ENCODE measurements at regions not wholly inside any gene's neighbourhood (a gene's known extent, or its start where the extent isn't known, plus 50 kb on each side); places are given as distances from the start of the nearest gene placed in this dataset.

DNA sequence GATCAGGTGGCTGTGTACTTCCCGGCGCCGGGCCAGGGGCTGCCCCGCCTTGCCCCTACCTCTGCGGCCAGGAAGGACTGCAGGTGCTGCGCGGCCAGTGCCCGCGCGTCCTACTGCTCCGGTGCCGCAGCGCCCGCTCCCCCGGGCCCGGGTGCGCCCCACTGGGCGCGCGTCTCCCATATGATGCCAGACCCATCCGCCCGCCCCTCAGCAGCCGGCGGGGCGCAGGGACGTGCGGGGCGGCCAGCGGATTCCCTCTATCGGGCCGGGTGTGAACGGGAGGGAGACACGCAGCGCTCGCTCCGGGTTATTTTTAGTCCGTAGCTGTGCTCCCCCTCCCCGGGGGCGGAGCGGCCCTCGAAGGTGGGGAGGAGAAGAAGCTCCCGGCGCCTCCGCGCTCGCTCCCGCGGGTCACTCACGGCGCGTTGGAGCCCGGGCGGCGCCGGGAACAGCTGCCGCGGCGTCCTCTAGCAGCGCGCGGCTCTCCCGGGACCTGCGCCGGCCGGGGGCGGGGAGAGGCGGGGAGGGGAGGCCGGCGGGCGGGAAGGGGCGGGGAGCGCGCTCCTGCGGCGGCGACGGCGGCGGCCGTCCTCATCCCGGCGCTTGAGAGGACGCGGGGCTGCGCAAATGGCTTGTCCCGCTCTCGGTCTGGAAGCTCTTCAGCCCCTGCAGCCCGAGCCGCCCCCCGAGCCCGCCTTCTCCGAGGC lies 103.6 kb downstream of the UCHL1 start:
- DNase-seq, result peak in 12 of 14 donors; percentile 56 to 91 (median 76)

DNA sequence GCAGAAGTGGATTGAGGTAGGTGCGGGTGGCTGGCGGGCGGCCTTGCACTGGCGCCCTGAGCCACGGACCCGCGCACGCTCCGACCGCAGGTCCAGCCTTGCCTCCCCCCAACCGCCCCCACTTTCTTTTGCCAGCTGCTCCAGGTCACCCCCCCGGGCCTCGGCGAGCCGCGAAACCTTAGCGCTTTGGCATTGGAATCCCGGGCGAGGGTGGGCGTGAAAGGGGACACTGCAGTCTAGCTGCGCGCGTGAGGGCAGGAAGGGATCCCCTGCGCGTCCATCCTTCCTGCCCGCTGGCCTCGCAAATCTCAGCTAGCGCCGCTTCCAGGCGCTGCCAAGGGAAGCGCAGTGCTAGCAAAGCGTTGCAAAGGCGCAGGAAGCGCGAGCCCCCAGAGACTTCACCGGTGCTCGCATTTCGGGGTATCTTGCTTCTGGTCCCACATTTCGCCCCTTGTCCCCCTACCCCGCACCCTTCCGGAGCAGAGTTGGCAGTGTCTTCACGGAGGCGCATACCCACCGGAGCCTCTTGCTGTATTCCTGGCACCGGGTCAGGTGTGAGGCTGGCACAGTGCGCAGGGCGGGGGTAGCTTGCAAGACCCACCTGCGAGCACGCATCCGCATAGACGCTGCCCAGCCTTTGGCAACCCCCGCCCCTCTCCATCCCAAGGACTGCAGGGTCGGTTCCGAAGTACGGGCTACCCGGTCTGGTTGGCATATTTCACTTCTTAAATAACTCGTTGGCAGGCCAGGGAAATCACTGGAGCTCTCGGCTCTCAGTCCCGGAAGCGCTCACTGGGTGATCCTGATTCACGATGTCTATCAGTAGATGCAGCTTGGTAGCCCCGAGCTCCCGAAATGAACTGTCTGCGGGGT lies 104.4 kb downstream of the UCHL1 start:
- peak in 12 of 14 donors; percentile 28 to 91 (median 76) for DNase-seq

DNA sequence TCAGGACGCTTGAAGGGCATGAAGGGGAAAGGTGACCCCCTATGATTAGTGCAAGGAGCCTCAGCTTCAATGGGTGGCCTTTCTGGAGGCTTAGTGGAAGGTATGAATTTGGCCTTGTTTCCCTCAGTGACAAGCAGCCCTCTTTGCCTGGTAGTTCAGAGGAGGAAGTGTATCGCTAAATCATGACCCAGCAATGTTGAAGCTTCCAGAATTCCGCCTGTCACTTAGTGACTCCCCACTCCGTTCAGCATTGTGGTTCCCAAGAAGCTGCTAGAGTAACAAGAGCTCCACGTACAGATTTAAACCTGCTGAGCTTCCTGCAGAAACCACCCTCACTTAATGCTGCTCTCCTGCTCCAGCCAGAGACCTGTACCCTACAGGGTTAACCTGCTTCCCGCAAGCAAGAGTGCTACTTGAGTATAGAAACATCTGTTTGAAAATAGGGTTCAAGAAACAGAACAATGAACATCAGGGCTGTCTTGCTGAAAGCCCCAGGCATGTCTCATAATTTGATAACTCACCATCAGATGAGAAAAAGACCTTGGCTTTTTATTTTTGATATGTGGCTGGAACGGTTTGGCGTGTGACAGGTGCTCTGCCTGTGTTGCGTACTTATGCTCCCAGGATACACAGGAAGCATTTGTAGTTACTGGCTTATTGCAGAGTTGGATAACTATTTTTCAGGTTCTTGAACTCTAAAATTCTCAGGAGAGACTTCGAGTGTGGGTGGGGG lies 105.2 kb downstream of the UCHL1 start:
- DNase-seq, result peak in 9 of 14 donors; percentile 58 to 83 (median 79)

DNA sequence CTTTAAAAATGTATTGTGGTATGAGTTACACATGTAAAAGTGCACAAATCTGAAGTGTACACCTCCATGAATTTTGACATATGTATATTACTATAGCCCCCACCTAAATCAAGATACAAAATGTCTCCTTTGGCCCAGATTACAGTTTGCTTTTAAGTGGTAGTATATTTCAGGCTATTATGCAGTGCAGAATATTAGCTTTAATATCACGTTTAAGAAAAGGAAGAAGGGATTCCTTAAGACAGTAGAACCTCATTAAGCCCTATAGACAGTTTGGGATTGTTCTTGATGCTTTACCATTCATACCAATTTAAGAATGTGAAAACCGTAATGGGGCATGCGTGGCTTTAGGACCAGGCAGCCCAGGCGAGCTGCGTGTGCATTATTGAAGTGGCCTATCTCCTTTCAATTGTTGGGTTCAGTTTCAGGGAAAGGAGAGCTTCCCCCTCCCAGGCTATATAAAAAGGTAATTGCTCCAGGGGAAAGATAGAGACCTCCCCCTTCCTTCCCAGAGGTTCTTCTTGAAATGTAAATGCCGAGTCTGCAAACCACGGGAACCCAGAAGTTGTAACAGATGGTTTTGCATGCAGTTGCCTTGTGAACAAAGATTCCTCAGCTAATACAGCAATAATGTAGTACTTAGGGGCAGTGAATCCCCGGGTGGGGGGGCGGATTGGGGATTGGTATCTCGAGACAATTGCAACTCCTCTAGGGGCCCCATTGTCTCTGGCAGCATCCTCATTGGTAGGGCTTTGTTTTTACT lies 106.1 kb downstream of the UCHL1 start:
- DNase-seq, result peak in 6 of 14 donors; percentile 21 to 59 (median 42)

DNA sequence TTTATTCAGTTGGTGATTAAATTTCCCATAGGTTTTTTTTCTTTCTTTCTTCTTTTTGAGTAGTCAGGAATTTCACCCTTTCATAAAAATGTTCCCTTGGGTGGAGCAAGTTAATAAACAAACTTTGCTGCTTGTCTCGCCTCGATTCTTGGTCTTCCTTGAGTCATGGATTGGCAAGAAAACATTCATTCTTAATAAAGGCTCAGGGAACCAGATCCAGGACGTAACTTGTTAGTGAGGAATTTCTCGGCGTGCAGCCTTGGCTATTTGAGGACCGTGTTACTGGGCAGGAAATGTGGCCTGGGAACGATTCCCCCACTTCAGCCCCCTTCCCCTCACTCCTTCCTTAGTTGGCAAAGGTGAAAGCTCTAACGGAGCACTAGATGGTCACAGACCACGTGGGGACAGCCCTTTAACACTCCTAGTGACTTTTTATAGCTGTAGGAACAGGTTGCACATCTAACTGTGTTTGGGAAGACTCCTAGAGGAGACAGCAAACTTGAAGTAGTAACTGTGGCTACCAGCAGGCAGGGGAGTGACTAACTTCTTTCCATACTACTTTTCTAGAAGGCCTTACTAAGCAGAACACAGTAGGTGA lies 106.8 kb downstream of the UCHL1 start:
- DNase-seq, result peak in 6 of 14 donors; percentile 37 to 67 (median 48)

DNA sequence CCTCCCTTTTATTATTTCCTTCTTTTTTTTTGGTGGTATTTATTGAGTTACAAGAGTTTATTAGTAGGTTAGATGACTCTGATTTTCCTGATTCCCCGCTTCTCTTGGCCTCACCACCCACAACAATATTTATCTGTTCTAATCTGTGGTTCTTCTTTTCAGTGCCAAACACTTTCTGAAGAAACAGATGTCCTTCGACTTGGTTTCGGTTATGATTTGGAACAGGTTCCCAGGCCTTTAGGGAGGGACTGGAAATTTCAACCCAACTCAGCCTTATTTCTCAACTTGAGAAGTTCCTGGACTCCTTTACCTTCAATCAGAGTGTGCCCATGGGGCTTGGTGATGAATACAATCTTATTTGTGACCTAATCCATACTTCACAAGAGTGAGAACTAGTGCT lies 108.1 kb downstream of the UCHL1 start:
- DNase-seq, result peak in 1 of 14 donors; percentile 37

DNA sequence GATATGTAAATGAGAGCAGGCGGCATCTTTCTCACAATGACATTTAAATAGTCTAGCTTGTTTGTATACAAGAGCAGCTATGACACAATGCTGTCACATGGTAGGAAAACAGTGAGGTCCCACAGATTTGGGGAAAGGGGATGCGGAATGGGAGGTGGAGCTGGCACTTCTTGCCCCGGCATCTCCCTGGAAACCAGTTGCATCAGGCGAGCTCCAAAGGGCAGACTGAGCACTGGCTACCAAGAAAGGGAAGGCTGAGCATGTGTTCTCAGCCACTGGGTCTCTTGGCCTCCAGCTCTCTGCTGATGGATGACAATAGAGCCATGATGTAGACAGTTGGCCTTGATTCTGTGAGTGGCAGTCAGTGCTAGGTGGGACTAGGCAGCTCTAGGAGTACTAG lies 109.0 kb downstream of the UCHL1 start:
- DNase-seq, result peak in 13 of 14 donors; percentile 27 to 93 (median 78)

DNA sequence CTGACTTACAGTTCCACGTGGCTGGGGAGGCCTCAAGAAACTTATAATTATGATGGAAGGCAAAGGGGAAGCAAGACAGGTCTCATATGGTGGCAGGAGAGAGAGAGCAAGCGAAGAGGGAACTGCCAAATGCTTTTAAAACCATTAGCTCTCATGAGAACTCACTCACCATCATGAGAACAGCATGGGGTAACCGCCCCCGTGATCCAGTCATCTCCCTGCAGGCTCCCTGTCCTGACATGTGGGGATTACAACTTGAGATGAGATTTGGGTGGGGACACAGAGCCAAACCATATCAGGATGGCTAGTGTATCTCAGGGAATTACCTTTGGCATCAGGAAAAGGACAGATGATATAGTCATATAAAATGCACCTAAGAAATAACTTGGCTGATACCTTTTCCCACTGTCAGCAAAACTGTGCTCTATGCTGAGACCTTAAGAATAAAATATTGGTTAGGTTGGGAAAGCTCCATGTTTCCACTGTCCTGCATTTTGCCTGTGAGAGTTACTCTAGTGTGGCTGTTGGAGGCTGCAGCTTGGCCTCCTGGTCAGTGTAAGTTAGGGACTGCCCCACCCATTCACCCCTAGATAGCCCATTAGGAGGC lies 110.3 kb downstream of the UCHL1 start:
- no peak for DNase-seq

DNA sequence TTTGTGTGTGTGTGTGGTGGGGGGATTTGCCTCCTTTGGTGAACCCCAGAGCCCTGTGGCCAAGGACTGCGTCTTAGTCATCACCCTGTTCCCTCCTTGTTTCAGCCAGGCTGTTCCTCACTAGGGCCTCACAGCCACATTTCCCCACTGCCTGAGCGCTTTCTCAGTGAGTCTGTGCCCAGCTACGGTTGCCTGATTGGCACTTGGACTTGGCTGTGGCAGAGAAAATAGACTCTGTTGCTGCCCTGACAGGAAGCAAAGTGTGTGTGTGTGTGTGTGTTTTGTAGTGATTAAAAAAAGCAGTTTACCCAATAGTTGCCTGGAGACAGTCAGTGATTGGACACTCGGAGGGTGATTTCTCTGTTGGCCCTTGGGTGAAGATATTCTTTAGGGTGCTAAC lies 113.0 kb downstream of the UCHL1 start:
- peak in 9 of 14 donors; percentile 17 to 70 (median 36) for DNase-seq

DNA sequence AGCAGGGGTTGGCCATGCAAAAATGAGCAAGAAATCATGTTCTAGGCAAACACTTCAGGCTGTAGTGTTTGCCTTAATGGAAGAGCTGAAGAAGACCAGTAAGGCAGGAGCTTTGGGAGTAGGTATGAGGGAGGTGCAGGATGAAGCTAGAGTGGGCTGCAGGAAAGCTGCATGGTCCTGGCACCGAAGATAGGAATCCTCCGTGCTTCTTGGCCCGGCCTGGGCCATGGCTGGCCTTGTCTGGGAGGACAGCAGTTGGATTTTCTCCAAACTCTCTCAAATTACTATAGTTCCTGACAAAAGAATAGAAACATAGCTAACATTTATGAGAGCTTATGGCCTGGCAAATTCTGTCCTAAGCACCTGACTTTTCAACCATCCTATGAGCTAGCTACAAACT lies 116.5 kb downstream of the UCHL1 start:
- DNase-seq, result no peak

DNA sequence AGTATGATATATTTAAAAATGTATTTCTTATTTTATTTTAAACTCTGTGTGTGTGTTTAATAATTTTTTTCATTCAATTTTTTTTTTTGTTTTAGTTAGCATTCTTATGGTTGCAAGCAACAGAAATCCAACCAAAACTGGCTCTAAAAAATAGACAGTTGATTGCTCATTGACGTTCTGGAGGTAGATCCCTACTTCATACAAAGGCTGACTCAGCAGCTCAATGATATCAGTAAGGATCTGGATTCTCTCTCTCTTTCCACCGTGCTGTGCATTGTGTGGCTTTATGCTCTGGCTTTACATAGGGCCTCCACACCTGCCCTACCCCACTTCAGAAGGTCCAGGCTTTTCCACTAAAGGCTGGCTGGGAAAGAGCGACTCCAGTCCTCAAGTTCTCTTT lies 117.8 kb downstream of the UCHL1 start:
- DNase-seq, result no peak

DNA sequence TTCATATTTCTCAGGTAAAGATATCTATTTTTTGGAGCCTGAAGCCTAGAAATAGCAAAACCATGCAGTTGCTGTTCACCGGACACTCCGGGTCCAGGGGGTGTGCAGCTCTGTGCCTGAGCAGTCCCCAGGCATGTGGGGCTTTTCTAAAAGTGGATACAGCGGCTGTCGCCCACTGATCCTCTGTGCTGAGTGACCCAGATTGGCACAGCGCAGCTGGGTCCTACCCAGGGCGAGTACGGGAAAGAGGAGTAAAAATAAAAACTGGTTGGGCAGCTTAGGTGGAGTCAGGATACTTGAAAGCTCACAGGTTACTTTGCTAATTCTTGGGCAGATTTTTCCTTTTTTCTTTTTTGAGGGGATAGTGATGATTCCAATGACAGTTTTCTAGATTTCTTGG lies 118.8 kb downstream of the UCHL1 start:
- no peak for DNase-seq

DNA sequence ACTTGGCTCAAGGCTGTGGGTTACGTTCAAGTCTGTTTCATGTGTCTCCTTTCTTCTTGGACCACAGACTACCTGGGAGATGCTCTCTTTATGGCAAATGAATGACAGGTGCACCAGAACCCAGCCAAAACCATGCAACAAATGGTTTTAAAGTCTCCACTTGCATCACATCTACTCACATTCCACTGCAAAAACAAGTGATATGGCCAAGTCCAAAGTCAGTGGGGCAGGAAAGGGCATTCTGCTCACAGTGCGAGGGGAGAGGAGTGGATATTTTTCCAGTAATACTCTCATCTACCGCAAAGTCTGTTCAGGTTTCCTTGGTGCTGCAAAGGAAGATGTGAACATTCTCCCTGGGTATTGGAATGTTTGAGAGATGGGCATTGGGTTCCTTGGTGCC lies 120.5 kb downstream of the UCHL1 start:
- DNase-seq, result no peak

DNA sequence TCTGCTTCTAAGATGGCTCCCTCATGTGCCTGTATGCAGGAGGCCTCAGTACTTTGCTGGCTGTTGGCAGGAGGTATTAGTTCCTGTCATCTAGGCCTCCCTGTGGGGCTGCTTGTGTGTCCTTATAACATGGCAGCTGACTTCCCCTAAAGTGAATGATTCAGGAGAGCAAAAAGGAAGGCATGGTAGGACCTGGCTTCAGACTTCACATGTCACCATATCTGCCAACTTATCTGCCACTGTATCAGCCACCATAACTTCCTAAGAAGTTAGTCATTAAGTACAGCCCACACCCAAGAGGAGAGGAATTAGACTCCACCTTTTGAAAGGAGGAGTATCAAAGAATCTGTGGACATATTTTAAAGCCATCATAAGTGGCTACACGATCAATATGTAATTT lies 122.5 kb downstream of the UCHL1 start:
- no peak for DNase-seq

DNA sequence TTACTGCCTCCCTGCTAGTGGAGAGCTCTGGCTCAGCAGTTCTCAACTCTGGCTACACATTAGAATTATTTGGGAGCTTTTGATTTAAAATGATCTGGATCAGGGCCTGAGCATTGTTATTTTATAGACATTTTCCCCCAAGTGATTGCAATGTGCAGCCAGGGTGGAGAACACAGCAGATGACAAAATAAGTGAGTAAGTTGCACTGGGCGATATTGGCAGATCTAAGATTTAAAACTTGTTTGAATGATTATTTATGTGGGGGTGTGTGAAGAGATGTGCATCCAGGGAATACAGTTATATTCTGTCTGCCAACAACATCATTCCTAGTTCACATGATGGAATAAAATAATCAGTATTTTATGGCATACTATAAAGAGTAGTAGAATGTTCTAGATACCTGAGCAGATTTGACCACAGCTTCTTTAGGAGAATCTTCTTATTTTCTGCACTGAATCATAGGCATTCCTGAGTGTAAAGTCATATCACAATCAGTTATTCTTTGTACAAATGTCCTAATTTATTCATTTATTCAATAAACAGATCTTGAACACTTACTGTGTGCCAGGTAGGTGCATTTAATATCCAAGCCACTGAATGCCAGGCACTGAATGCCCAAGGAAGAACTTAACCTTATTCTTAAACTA lies 123.9 kb downstream of the UCHL1 start:
- DNase-seq, result no peak

DNA sequence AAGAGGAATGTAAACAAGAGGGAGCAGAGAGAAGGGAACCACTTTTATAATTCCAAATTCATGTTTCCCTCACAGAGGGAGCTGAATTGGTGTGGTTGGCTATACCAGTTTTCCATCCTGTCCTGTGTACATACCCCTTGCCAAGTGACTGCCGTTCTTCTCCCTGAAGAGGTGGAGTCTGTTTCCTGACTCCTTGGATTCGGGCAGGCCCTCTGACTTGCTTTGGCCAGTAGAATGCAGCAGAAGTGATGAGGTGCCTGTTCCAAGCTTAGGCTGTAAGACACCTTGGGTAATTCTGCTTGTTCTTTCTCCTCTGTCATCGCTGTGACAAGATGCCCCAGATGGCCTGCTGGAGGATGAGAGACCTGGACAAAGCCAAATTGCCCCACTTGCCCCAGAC lies 124.7 kb downstream of the UCHL1 start:
- no peak for DNase-seq

DNA sequence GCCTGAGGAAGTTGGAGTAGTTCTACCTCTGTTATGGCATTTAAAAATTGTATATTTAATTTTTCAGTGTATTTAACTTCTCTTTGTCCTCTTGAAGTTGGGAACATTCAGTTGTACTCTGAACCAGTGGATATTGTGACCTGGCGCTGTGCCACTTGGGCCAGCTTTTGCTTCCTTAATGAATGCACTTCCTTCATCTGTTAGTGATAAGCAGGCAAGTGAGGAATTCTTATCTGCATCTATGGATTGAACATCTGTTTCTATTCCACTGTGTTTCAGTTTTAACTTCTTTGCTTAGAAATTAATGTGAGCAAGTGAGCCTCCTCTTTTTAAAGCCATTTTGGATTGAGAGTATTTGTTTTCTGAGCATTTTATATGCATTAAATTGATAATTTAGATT lies 128.3 kb downstream of the UCHL1 start:
- DNase-seq, result peak in 2 of 14 donors; percentile 26 to 34

DNA sequence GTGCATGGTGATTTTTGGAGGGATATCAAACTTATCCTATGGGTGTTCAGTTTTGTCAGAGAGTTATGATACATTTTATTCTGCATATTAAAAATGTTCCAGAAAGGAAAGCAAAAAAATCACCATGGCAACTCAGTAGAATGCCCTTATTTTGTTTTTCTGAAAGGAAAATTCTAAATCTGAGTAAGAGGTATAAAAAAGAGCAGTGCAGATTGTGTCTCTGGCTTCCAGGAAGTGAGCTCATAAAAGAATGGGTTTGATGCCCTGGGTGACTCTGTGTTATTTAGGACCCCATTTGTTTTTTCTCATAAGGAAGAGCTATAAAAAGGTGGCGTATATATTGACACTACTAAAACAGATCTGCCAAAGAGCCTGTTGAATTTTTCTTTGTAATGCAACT lies 128.8 kb downstream of the UCHL1 start:
- DNase-seq, result no peak

DNA sequence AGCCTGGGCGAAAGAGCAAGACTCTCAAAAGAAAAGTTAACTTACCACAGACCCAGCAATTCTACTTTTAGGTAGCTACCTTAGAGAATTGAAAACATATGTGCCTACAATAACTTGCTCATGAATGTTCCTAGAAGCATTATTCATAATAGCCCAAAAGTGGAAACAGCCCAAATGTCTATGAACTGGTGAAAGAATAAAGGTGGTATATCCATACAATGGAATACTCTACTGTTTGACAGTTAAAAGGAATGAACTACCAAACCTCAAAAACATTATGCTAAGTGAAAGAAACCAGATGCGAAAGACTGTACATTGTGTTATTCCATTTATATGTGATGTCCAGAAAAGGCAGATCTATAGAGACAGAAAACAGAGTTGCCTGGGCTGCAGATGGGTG lies 131.4 kb downstream of the UCHL1 start:
- no peak for DNase-seq

DNA sequence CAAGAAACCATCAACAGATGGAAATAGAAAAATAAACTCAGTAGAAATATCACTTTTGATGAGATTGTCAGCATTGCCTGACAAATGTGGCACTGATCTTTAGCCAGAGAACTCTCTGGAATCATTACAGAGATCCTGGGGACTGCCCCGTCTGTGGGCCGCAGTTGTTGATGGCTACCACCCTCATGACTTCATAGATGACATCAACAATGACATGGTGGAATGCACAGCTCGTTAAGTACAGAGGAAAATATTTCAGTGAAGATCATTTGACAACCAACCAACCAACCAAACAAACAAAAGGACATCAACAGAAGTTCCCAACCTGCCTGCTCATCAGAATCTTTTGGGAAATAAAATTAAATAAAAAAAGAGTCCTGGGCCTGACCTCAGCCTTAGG lies 132.6 kb downstream of the UCHL1 start:
- DNase-seq, result no peak

DNA sequence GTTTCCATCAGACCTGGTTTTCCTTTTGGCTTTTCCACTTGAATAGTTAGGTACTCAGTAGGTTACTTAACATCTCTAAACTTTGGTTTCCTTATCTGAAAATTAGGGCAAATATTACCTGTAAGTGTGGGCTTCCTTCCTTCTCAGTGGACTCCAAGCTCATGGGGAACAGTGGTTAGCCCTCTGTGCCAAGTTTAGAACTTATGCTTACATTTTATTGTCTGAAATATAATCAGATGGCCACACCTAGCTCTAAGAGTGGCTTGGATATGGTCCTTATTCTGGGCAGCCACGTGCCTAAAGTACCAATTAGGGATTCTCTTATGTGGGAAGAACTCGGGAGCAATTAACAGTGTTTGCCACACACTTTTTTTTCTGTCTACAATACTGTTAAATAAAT lies 133.9 kb downstream of the UCHL1 start:
- no peak for DNase-seq

Data from C1 segment of cervical spinal cord (tissue), 14 donors.